Upper lobe of left lung (tissue), 4 donors: ENCODE measurements at regions not wholly inside any gene's neighbourhood (a gene's known extent, or its start where the extent isn't known, plus 50 kb on each side); places are given as distances from the start of the nearest gene placed in this dataset.

Source experiments
- EP300 ChIP-seq, 4 donors: sonication (generic); formaldehyde crosslinking; IDR thresholded peaks; one replicate each; pipeline ENCODE4 v1.5.1; 2017; ENCODE audit warnings: antibody characterized with exemption in 4 of 4, control low read depth in 2 of 4
- POLR2A ChIP-seq, 4 donors: fragments of 450-650 bp; IDR thresholded peaks; one replicate each; pipeline ENCODE4 v1.5.1; 2016 to 2017; ENCODE audit warnings: antibody characterized with exemption in 4 of 4, mild to moderate bottlenecking in 2 of 4
- POLR2AphosphoS5 ChIP-seq, 2 donors: sonication (generic); formaldehyde crosslinking; IDR thresholded peaks; one replicate each; pipeline ENCODE4 v1.5.1; 2017; ENCODE audit warnings: antibody characterized with exemption in 2 of 2
- TF ChIP-seq, protein P1 (sequence below), 6 experiments: fragments of 450-650 bp in 4 of 6; fragments of 200-600 bp in 2 of 6; sonication (generic) in 2 of 6; IDR thresholded peaks; one replicate each; pipeline ENCODE4 v1.5.1; 2016 to 2019; ENCODE audit warnings: antibody characterized with exemption in 6 of 6

DNA sequence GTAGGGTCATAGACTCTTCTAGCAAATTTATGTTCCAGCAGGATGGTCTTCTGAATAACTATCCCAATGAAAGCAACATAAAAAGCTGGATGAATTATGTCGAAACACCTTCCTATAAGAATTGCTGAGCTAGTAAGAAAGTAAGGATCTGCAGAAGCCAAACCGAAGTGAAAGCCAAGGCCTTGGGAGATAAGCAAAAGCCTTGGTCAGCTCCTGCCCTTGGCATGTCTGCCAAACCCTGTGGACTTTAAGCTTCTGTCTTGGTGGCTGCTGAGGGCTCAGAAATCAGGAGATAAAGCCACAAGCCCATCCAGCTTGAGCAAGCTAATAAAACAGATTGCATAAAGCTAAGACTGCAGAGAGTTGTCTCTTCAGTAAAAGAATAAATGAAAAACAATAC, 81.2 kb upstream of the KCND3 start:
- TF ChIP-seq, protein P1, sequence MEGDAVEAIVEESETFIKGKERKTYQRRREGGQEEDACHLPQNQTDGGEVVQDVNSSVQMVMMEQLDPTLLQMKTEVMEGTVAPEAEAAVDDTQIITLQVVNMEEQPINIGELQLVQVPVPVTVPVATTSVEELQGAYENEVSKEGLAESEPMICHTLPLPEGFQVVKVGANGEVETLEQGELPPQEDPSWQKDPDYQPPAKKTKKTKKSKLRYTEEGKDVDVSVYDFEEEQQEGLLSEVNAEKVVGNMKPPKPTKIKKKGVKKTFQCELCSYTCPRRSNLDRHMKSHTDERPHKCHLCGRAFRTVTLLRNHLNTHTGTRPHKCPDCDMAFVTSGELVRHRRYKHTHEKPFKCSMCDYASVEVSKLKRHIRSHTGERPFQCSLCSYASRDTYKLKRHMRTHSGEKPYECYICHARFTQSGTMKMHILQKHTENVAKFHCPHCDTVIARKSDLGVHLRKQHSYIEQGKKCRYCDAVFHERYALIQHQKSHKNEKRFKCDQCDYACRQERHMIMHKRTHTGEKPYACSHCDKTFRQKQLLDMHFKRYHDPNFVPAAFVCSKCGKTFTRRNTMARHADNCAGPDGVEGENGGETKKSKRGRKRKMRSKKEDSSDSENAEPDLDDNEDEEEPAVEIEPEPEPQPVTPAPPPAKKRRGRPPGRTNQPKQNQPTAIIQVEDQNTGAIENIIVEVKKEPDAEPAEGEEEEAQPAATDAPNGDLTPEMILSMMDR (IDR thresholded peaks at IDR 0.05): no peak
- no peak for TF ChIP-seq POLR2A (IDR thresholded peaks at IDR 0.05)
- no peak for TF ChIP-seq EP300 (IDR thresholded peaks at IDR 0.05)
- TF ChIP-seq POLR2AphosphoS5 (IDR thresholded peaks at IDR 0.05): no peak
